HG03159 (cell line): ENCODE measurements at regions not wholly inside any gene's neighbourhood (a gene's known extent, or its start where the extent isn't known, plus 50 kb on each side); places are given as distances from the start of the nearest gene placed in this dataset.
A peak's percentile ranks its signal among the peaks of the same experiment; 100 is the strongest.
"Not testable (repeated sequence)": the region's sequence is repeated elsewhere in the genome, so short reads cannot be mapped to it uniquely, and the experiment has no call there.

Source experiments
- ATAC-seq: cut with Tn5 transposase; IDR thresholded peaks from one replicate; pipeline ENCODE4 v1.9.1; 2021; ENCODE audit warnings: mild to moderate bottlenecking, moderate library complexity; ENCODE audit not compliant: unreplicated experiment

DNA sequence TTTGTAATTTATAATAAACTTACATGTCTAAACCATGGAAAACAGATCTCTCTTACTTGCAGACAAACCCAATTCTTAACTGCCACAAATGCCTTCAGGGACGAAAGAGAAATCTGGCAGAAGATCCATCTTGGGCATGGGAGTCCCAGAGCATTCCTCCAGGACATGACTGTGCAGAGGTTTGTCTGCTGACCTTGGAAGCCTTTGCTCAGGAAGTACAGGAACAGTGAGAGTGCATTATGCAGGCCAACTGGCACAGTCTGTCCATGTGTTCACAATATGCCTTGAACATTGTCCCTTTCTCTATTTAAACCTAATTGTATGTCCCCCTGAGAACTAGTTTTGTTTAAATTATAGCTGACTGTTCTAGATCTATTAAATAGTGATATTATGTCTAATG, 467.1 kb downstream of the ATP23 start:
- no peak for ATAC-seq

DNA sequence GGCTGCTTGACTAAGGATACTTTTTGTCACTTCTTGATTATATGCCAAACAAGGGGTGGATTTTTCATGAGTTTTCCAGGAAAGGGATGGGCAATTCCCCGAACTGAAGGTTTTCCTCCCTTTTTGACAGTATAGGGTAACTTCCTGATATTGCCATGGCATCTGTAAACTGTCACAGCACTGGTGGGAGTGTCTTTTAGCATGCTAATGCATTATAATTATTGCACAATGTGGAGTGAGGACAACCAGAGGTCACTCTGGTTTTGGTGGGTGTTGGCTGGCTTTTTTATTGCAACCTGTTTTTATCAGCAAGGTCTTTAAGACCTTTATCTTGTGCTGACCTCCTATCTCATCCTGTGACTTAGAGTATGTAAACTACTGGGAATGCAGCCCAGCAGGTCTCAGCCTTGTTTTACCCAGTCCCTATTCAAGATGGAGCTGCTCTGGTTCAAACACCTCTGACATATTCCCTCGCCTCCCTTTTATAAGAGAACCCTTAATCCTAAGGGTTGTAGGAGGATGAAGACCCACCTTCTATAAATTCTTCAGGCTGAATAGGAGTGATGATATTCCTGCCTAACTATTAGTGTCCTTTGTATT, 471.2 kb downstream of the ATP23 start:
- no peak for ATAC-seq

GRCh38 chr12:58413794-58414193, 472.4 kb downstream of the ATP23 start:
- no peak for ATAC-seq

- no peak for ATAC-seq
Observed at GRCh38 chr12:58414398-58414871, 473.1 kb downstream of the ATP23 start.

DNA sequence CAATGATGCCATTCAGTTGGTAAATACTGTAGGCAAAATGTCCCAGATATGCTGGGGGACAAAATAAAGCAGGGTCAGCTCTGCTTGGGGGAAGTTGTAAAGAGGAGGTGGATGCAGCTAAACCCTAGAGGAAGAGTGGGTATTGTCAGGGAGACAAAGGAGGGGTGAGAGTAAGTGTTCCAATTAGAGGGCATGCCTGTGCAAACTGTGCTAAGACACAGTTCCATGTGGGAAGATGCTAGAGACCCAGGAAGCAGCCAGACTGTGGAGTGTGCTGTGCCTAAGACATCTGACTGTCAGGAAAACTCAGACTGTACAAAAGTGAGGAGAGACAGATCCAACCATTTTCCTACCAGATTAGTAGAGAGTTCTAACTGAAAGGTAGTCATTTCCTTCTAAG, 474.3 kb downstream of the ATP23 start:
- ATAC-seq = no peak

DNA sequence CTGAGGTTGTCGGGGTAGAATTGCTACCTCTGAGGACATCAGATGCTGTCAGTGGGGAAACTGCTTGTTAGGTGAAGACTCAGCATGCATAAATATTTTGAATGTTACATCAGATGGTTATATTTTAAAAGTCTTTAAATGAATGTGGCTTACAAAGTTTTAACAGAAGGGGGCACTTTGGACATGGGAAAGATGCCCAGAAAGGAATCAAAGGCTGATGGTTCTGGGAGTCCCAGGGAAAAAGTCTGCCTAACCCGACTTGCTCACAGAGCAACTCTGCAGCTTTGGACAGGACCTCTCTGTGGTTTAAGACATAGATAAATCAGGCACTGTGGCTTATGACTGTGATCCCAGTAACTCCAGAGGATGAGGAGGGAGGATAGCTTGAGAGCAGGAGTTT, 474.9 kb downstream of the ATP23 start:
- ATAC-seq = no peak

DNA sequence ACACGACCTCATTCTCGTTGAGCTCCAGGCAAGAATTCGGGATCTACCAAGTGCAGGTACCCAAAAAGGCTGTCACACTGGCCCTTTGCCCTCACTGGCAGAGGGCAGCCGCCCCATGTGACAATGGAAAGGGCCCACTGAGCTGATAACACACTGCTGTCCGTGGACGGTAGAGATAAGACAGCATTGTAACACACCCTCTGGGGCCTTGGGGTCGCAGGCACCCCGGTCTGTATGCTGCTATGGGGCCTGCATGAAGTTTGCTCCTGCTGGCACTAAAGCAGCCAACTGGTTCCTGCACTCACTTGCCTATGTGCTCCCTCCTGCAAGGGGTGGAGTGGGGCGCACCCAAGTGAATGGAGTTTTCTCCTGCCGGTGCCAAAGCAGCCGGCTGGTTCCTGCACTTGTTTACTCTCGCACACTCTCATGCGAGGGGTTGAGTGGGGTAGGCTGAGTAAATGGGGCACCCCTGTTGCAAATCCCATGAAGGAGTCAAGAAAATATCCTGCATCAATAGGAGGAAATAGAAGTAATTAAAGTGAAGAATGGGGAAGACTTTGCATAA, 477.9 kb downstream of the ATP23 start:
- no peak for ATAC-seq

- ATAC-seq = no peak
Observed at GRCh38 chr12:58419905-58420304, 478.5 kb downstream of the ATP23 start.

- no peak for ATAC-seq
Observed at GRCh38 chr12:58420503-58420902, 479.1 kb downstream of the ATP23 start.

DNA sequence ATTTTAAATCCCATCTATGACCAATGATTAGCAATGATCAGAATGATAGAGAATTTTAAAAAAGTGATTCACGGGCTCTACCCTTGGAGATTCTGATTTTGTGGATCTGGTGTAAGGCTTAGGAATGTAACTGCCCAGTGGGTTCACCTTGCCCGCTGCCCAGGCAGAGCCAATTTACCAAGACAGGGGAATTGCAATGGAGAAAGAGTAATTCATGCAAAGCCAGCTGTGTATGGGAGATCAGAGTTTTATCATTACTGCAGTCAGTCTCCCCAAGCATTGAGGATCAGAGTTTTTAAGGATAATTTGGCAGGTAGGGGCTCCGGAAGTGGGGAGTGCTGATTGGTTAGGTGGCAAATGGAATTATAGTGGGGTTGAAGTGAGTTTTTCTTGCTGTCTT, 480.6 kb downstream of the ATP23 start:
- ATAC-seq = no peak

- peak; percentile 34 for ATAC-seq
Observed at GRCh38 chr12:58424735-58425392, 483.5 kb downstream of the ATP23 start.

GRCh38 chr12:58425481-58426392, 484.4 kb downstream of the ATP23 start:
- peak; percentile 92 for ATAC-seq

GRCh38 chr12:58426437-58426836, 485.1 kb downstream of the ATP23 start:
- ATAC-seq = not testable (repeated sequence)

GRCh38 chr12:58433959-58434358, 486.3 kb downstream of the LRIG3 start:
- ATAC-seq = no peak

DNA sequence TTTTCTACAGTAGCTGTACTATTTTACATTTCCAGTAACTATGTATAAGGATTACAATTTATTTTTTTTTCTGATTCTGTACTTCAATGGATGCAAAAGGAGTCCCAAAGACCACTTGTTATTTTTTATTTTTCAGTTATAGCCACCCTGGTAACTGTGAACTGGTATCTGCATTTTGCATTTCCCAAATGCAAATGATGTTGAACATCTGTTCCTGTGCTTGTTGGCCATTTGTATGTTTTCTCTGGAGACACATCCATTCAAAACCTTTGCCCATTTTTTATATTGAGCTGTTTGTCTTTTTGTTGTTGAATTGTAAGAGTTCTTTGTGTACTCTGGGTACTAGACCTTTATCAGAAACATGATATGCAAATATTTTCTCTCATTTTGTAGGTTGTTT, 485.6 kb downstream of the LRIG3 start:
- no peak for ATAC-seq

DNA sequence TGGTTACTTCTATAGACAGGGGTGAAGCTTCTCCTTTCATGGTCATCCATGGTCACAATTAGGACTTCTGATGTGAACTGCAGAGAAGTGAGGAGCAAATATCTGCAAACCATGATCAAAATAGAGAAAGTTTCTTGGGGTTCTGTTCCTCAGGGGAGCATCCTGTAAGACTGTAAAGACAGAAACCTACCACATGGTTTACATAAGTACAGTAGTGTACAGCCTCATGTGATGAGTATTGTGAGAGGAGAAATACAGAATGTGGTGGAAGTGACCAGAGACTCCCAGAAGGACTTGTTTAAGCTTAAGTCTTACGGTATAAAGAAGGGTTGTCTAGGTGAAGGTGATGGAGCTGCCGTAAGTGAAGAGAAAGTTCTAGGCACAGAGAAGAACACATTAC, 484.7 kb downstream of the LRIG3 start:
- no peak for ATAC-seq

GRCh38 chr12:58441483-58441882, 478.8 kb downstream of the LRIG3 start:
- no peak for ATAC-seq

DNA sequence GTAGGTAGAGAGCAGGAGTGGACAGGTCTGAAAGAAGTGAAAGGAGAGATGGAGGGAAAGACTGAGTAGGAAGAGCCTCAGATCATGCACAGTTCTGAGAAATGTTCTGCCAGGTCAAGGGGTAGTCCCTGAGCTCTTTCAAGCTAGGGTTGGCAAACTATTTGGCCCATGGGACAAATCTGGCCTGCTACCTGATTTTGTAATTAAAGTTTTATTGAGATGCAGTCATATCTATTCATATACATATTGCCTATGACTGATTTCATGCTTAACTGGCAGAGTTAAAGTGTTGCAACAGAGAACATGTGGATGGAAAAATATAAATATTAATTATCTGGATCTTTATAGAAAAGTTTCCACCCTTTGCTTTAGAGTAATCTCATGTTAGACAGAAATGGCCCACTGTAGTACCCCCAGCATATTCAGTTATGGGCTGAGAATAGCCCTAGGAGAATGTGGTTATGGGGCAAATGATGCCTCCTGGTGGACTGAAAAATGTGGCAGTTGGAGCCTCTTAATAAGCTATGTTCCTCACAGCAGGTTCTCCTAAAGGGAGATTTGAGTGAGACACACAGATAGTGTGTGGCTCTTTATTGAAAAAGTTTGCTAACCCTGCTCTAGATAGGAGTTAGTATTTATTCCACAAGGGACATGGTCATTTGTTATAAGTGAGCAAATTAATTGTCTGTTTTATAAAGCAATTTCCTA, 476.9 kb downstream of the LRIG3 start:
- peak; percentile 64 for ATAC-seq

GRCh38 chr12:58443981-58444371, 476.3 kb downstream of the LRIG3 start:
- no peak for ATAC-seq

GRCh38 chr12:58450868-58451482, 469.3 kb downstream of the LRIG3 start:
- ATAC-seq = no peak
